ENCODE measurements at regions not wholly inside any gene's neighbourhood (a gene's known extent, or its start where the extent isn't known, plus 50 kb on each side); places are given as distances from the start of the nearest gene placed in this dataset.

DNA sequence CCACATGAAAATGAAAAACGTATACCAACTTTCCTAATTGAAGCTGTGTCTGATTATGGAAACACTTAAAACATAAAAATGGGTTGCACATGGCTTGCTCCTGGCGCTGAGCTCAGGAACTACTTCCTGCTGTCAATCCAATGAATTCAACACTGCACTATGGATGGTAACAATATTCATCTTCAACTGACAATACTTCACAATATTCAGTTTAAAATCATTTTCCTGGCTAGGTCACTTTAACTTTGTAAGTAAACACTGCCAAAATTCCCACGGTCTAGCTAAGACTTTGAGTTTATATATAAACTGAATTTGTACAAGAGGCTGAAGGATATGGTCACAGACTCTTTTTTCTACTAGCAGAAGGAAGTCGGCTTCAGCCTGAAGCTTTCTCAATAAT, 556.9 kb downstream of the TNS3 start:
- Mint-ChIP-seq H3K9me3 (ENCODE audit: insufficient read depth) (no peaks in the 10 kb centered on the region), H3K27ac (no peak overlapping the region), H3K4me1 (no peaks in the 10 kb centered on the region), H3K4me3 (no peak overlapping the region), H3K27me3 (peaks cover 10% of the 10 kb centered on the region)
- no peak for TF ChIP-seq EZH2 (IDR thresholded peaks at IDR 0.05; ENCODE audit: borderline replicate concordance, insufficient read depth, low read depth, low read length, poor library complexity, severe bottlenecking)
- TF ChIP-seq, protein P1, sequence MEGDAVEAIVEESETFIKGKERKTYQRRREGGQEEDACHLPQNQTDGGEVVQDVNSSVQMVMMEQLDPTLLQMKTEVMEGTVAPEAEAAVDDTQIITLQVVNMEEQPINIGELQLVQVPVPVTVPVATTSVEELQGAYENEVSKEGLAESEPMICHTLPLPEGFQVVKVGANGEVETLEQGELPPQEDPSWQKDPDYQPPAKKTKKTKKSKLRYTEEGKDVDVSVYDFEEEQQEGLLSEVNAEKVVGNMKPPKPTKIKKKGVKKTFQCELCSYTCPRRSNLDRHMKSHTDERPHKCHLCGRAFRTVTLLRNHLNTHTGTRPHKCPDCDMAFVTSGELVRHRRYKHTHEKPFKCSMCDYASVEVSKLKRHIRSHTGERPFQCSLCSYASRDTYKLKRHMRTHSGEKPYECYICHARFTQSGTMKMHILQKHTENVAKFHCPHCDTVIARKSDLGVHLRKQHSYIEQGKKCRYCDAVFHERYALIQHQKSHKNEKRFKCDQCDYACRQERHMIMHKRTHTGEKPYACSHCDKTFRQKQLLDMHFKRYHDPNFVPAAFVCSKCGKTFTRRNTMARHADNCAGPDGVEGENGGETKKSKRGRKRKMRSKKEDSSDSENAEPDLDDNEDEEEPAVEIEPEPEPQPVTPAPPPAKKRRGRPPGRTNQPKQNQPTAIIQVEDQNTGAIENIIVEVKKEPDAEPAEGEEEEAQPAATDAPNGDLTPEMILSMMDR (IDR thresholded peaks at IDR 0.05): no peak
- H2AFZ ChIP-seq (ENCODE audit: insufficient read depth, low read depth, low read length, poor library complexity, severe bottlenecking): no peak overlapping the region
- H3K9me3 ChIP-seq (ENCODE audit: control extremely low read depth in 1 of 3, control insufficient read depth in 2 of 3, insufficient read depth in 1 of 3, low read length in 2 of 3): no peaks in the 10 kb centered on the region
- no peak overlapping the region for H3K9ac ChIP-seq (ENCODE audit: low read length)
- no peak overlapping the region for H3K4me3 ChIP-seq (ENCODE audit: control extremely low read depth in 1 of 5, extremely low read depth in 1 of 5, insufficient read depth in 1 of 5, low read depth in 2 of 5, low read length in 4 of 5)
- H3K36me3 ChIP-seq (replicated peaks in 1 of 2; ENCODE audit: control extremely low read depth in 1 of 2, control insufficient read depth in 1 of 2, extremely low read depth in 1 of 2, insufficient read depth in 2 of 2, low read length in 1 of 2): no peaks in the 10 kb centered on the region
- H4K20me1 ChIP-seq (ENCODE audit: control insufficient read depth, insufficient read depth, low read length, poor library complexity, severe bottlenecking): no peaks in the 10 kb centered on the region
- no peak overlapping the region for H3K4me2 ChIP-seq (replicated peaks; ENCODE audit: low read depth, low read length, poor library complexity, severe bottlenecking)
- intact Hi-C loops (cut with micrococcal nuclease): no loop called here
- no peak overlapping the region for H3K27ac ChIP-seq (ENCODE audit: low read length in 2 of 2)
- H3K4me1 ChIP-seq (ENCODE audit: control insufficient read depth in 2 of 2, insufficient read depth in 2 of 2, low read length in 2 of 2): no peaks in the 10 kb centered on the region
- H3K79me2 ChIP-seq (ENCODE audit: control insufficient read depth, insufficient read depth, low read length): no peaks in the 10 kb centered on the region
- ATAC-seq (ENCODE audit: low read depth): no peak
- H3K27me3 ChIP-seq (replicated peaks in 1 of 4; ENCODE audit: control extremely low read depth in 1 of 4, control insufficient read depth in 3 of 4, insufficient read depth in 4 of 4, low read length in 3 of 4): no peaks in the 10 kb centered on the region
- 0% methylated on average over 1 of the region's 4 CpGs for WGBS (ENCODE audit: insufficient coverage)
- POLR2A ChIA-PET: no interaction called here
- CTCF ChIA-PET: no interaction called here
- no peak for DNase-seq

DNA sequence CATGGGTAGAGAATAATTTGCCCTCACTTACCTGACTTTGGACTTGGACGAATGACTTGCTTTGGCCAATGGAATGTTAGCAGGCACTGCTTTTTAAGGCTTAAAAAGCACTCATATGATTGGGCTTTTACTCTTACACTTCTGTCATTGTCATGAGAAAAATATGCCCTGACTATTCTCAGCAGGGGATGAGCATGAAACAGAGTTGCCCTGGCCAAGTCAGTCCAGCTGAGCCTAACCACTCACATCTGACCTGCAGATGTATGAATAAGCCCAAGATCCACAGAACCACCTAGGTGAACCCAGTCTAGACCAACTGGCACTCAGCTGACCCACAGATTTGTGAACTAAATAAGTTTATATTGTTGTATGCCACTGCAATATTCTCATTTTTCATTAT, 573.5 kb downstream of the TNS3 start:
- WGBS (ENCODE audit: insufficient coverage): 100% methylated on average over 1 of the region's 1 CpG
- Mint-ChIP-seq H3K4me3 (no peak overlapping the region), H3K27ac (no peak overlapping the region), H3K4me1 (no peaks in the 10 kb centered on the region), H3K27me3 (peaks cover 3% of the 10 kb centered on the region), H3K9me3 (ENCODE audit: insufficient read depth) (no peaks in the 10 kb centered on the region)
- ATAC-seq (ENCODE audit: low read depth): no peak
- Histone ChIP-seq H3K27me3 (replicated peaks in 1 of 4; ENCODE audit: control extremely low read depth in 1 of 4, control insufficient read depth in 3 of 4, insufficient read depth in 4 of 4, low read length in 3 of 4) (no peaks in the 10 kb centered on the region), H3K4me1 (ENCODE audit: control insufficient read depth in 2 of 2, insufficient read depth in 2 of 2, low read length in 2 of 2) (no peaks in the 10 kb centered on the region), H3K4me3 (ENCODE audit: control extremely low read depth in 1 of 5, extremely low read depth in 1 of 5, insufficient read depth in 1 of 5, low read depth in 2 of 5, low read length in 4 of 5) (no peak overlapping the region), H3K79me2 (ENCODE audit: control insufficient read depth, insufficient read depth, low read length) (no peaks in the 10 kb centered on the region), H3K9me3 (ENCODE audit: control extremely low read depth in 1 of 3, control insufficient read depth in 2 of 3, insufficient read depth in 1 of 3, low read length in 2 of 3) (no peaks in the 10 kb centered on the region), H3K36me3 (replicated peaks in 1 of 2; ENCODE audit: control extremely low read depth in 1 of 2, control insufficient read depth in 1 of 2, extremely low read depth in 1 of 2, insufficient read depth in 2 of 2, low read length in 1 of 2) (no peaks in the 10 kb centered on the region), H3K9ac (ENCODE audit: low read length) (no peak overlapping the region), H3K27ac (ENCODE audit: low read length in 2 of 2) (no peak overlapping the region), H2AFZ (ENCODE audit: insufficient read depth, low read depth, low read length, poor library complexity, severe bottlenecking) (no peak overlapping the region), H4K20me1 (ENCODE audit: control insufficient read depth, insufficient read depth, low read length, poor library complexity, severe bottlenecking) (no peaks in the 10 kb centered on the region), H3K4me2 (replicated peaks; ENCODE audit: low read depth, low read length, poor library complexity, severe bottlenecking) (no peak overlapping the region)
- ChIA-PET CTCF (no interaction called here), POLR2A (no interaction called here)
- intact Hi-C loops (cut with micrococcal nuclease): no loop called here
- DNase-seq: no peak
- TF ChIP-seq, protein P1 (IDR thresholded peaks at IDR 0.05): no peak
- TF ChIP-seq EZH2 (IDR thresholded peaks at IDR 0.05; ENCODE audit: borderline replicate concordance, insufficient read depth, low read depth, low read length, poor library complexity, severe bottlenecking): no peak
